ENCODE measurements at regions not wholly inside any gene's neighbourhood (a gene's known extent, or its start where the extent isn't known, plus 50 kb on each side); places are given as distances from the start of the nearest gene placed in this dataset.

DNA sequence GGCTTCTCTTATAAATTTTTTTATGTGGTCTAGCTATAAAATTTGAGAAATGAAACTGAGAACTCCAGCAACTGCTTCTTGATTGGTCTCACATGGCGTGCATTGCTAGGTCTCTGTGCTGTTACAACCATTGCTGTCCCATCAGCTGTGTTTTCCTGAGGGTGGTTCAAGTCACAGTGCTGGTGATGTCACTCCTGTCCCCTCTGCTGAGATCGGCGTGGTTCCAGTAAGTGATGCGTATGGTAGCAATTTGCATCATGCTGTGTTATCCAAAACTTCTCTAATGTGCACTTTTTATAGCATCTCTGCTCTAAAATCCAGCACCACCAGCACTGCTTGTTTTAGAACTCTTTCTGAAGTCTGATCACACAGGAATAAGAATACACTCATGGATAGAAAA, 112.6 kb upstream of the ZNF608 start:
- ATAC-seq (no peak), FAIRE-seq (no peak), DNase-seq (ENCODE audit: low read depth in 1 of 2, low spot score in 1 of 2) (no peak)
- Histone ChIP-seq H3K27ac (no peak overlapping the region), H3K4me3 (no peak overlapping the region), H3K4me2 (no peak overlapping the region), H3K4me1 (no peaks in the 10 kb centered on the region), H3K9me3 (no peaks in the 10 kb centered on the region)
- 89% methylated on average over 4 of the region's 4 CpGs for WGBS (ENCODE audit: missing lambda C conversion rate)
- POLR2A ChIA-PET, result no interaction called here
- no peak for TF ChIP-seq ZC3H11A (IDR thresholded peaks at IDR 0.05)
- no peak for TF ChIP-seq ZNF302 (CRISPR knock-in tag; IDR thresholded peaks at IDR 0.05)
- no peak for TF ChIP-seq CBX8 (IDR thresholded peaks at IDR 0.05)
- TF ChIP-seq POLR2AphosphoS2 (conservative IDR thresholded peaks at IDR 0.05; ENCODE audit: low read length), result no peak
- no peak for TF ChIP-seq ESRRA (IDR thresholded peaks at IDR 0.05; ENCODE audit: borderline replicate concordance, low read length)
- no peak for TF ChIP-seq JUN (IDR thresholded peaks at IDR 0.05)
- no peak for TF ChIP-seq SREBF2 (IDR thresholded peaks at IDR 0.05)
- TF ChIP-seq CTCF (IDR thresholded peaks at IDR 0.05), result no peak
- TF ChIP-seq, protein P1, sequence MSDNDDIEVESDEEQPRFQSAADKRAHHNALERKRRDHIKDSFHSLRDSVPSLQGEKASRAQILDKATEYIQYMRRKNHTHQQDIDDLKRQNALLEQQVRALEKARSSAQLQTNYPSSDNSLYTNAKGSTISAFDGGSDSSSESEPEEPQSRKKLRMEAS (IDR thresholded peaks at IDR 0.05), result no peak
- no peak for TF ChIP-seq JUNB (IDR thresholded peaks at IDR 0.05)
- no peak for TF ChIP-seq MYC (IDR thresholded peaks at IDR 0.05; ENCODE audit: borderline replicate concordance, low read length)
- TF ChIP-seq, protein P2, sequence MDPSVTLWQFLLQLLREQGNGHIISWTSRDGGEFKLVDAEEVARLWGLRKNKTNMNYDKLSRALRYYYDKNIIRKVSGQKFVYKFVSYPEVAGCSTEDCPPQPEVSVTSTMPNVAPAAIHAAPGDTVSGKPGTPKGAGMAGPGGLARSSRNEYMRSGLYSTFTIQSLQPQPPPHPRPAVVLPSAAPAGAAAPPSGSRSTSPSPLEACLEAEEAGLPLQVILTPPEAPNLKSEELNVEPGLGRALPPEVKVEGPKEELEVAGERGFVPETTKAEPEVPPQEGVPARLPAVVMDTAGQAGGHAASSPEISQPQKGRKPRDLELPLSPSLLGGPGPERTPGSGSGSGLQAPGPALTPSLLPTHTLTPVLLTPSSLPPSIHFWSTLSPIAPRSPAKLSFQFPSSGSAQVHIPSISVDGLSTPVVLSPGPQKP (IDR thresholded peaks at IDR 0.05; ENCODE audit: low read depth, low read length), result no peak
- no peak for TF ChIP-seq HOXB5 (CRISPR knock-in tag; IDR thresholded peaks at IDR 0.05)
- CTCF ChIA-PET, result interaction anchor here (0.7 kb wide), 1 partner anchor 1187 kb away, joined by 3 read pairs; no protein-coding TSS in a partner anchor

GRCh38 chr5:124859556-124860290, 113.3 kb upstream of the ZNF608 start:
- POLR2A ChIA-PET, result no interaction called here
- no peaks in the 10 kb centered on the region for H3K4me1 ChIP-seq
- ATAC-seq (no peak), FAIRE-seq (no peak), DNase-seq (ENCODE audit: low read depth in 1 of 2, low spot score in 1 of 2) (no peak)
- TF ChIP-seq, protein P2 (IDR thresholded peaks at IDR 0.05; ENCODE audit: low read depth, low read length), result no peak
- TF ChIP-seq HOXB5 (CRISPR knock-in tag; IDR thresholded peaks at IDR 0.05) (no peak), RARB (CRISPR knock-in tag; IDR thresholded peaks at IDR 0.05) (no peak), CHD4 (IDR thresholded peaks at IDR 0.05; ENCODE audit: borderline replicate concordance) (no peak), BHLHE40 (IDR thresholded peaks at IDR 0.05; ENCODE audit: low read depth, low read length) (no peak), HDAC2 (IDR thresholded peaks at IDR 0.05) (no peak), HES2 (IDR thresholded peaks at IDR 0.05) (no peak), ZSCAN20 (CRISPR knock-in tag; IDR thresholded peaks at IDR 0.05) (no peak)
- TF ChIP-seq, protein P3, sequence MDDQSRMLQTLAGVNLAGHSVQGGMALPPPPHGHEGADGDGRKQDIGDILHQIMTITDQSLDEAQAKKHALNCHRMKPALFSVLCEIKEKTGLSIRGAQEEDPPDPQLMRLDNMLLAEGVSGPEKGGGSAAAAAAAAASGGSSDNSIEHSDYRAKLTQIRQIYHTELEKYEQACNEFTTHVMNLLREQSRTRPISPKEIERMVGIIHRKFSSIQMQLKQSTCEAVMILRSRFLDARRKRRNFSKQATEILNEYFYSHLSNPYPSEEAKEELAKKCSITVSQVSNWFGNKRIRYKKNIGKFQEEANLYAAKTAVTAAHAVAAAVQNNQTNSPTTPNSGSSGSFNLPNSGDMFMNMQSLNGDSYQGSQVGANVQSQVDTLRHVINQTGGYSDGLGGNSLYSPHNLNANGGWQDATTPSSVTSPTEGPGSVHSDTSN (IDR thresholded peaks at IDR 0.05), result no peak
- TF ChIP-seq, protein P1 (IDR thresholded peaks at IDR 0.05), result no peak
- no peak overlapping the region for H3K4me3 ChIP-seq
- no peak overlapping the region for H3K4me2 ChIP-seq
- no peak overlapping the region for H3K27ac ChIP-seq
- CTCF ChIA-PET, result no interaction called here
- WGBS (ENCODE audit: missing lambda C conversion rate), result 50% methylated on average over 3 of the region's 3 CpGs
- H3K9me3 ChIP-seq, result no peaks in the 10 kb centered on the region
